ENCODE measurements at regions not wholly inside any gene's neighbourhood (a gene's known extent, or its start where the extent isn't known, plus 50 kb on each side); places are given as distances from the start of the nearest gene placed in this dataset.
A peak's percentile ranks its signal among the peaks of the same experiment; 100 is the strongest.

DNA sequence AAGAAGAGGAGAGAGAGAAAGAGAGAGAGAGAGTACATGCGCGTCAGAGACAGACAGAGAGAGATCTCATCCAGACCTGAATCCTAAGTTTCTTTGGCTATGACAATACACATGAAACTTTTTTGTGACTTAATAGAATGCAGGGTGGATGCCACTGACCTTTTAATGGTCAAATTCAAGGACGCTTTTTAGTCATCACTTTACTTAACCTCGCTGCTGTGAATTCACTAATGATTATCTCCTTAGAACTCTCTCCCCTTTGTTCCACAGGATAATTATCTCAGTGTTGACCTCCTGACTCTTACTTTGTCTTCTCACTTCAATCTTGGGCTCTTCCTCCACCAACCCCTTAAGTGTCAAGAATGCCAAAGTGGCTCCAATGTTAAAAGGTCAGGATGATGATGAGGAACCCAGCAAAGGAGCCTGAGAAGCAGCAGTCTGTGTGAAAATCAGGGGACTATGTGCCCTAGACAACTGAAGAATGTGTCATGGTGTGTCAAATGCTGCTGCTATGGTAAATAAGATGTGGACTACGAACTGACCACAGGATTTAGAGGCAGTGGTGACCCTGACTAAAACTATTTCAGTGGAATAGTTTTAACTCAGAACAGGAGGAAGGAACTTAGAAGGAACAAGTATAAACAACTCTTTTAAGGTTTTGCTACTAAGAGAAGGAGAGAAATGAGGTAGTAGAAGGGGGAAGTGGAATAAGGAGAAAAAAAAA, 382.1 kb downstream of the ZEB2 start:
- Mint-ChIP-seq H3K27me3 (ENCODE audit: low read depth, poor library complexity) (no peaks in the 10 kb centered on the region), H3K4me3 (no peak overlapping the region), H3K27ac (peak overlapping the region; percentile 64), H3K4me1 (peaks cover 10% of the 10 kb centered on the region), H3K9me3 (no peaks in the 10 kb centered on the region), H3K36me3 (ENCODE audit: low read depth) (no peaks in the 10 kb centered on the region)
- DNase-seq, result no peak
- no peak for TF ChIP-seq CTCF (IDR thresholded peaks at IDR 0.05)

- peaks cover 10% of the 10 kb centered on the region for H3K4me1 Mint-ChIP-seq
- no peak overlapping the region for H3K4me3 Mint-ChIP-seq
- TF ChIP-seq CTCF (IDR thresholded peaks at IDR 0.05), result no peak
- no peaks in the 10 kb centered on the region for H3K9me3 Mint-ChIP-seq
- no peak overlapping the region for H3K27ac Mint-ChIP-seq
- H3K36me3 Mint-ChIP-seq (ENCODE audit: low read depth), result no peaks in the 10 kb centered on the region
- DNase-seq, result no peak
- no peaks in the 10 kb centered on the region for H3K27me3 Mint-ChIP-seq (ENCODE audit: low read depth, poor library complexity)
Measured at GRCh38 chr2:144137272-144137671, 382.6 kb downstream of the ZEB2 start.

DNA sequence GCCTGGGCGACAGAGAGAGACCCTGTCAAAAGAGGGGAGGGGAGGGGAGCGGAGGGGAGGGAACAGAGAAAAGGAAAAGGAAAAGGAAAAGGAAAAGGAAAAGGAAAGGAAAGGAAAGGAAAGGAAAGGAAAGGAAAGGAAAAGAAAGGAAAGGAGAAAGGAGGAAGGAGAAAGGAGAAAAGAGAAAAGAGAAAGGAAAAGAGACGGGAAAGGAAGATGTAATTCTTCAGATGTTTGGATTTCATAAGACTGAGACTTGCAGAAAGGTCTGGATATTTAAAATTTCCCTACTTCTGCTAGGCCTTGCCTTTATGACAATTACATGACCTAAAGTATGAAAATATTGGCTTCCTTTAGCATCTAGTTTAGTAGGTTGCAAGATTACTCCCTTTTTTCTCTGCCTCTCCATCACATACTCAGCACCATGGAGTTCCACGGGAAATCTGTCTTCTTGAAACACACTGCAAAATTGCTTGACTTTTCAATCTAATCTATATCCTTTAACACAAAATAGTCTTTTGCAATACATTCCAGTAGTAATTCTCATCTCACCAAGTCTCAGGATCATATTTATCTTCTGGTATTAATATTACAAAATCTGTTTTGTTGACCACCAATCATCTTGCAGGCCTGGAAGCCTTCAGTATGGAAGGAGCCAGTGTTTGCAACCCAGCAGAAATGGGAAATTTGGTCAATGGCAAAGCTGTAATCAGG, 383.5 kb downstream of the ZEB2 start:
- H3K36me3 Mint-ChIP-seq (ENCODE audit: low read depth), result no peaks in the 10 kb centered on the region
- H3K27me3 Mint-ChIP-seq (ENCODE audit: low read depth, poor library complexity), result no peaks in the 10 kb centered on the region
- H3K9me3 Mint-ChIP-seq, result no peaks in the 10 kb centered on the region
- DNase-seq, result no peak
- TF ChIP-seq CTCF (IDR thresholded peaks at IDR 0.05), result no peak
- no peak overlapping the region for H3K27ac Mint-ChIP-seq
- peaks cover 10% of the 10 kb centered on the region for H3K4me1 Mint-ChIP-seq
- no peak overlapping the region for H3K4me3 Mint-ChIP-seq

DNA sequence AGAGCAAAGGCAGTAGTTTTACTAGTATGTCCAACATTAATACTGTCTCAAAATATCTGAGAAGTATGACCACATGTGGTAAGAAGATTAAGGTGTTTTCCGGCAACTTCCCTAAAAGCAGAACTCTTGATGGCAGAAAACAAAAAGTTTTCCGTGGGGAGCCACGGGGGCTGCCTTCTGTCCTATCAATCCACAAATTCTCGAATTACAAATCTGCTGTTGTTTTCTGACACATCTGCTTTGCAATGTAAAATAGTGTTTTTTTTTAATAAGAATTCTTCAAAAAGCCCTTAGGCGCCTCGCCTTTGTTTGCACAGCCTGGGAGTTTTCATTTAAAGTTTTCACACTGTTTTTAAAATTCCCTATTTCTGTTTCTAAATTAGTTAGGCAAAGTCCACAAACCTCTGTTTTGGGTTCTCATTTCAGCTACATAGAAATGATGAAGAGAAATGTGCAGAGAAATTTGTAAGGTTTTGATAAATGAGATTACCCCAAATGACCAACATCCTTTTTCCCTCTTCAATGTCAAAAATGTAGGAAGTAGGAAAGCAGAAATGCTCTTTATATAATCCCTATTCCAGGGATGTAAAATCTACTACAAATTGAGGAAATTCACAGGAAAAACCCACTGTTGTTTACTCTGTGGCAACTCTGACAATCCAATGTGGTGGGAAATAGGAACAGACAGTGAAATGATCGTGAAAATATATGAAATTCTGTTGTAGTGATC, 385.8 kb downstream of the ZEB2 start:
- Mint-ChIP-seq H3K9me3 (no peaks in the 10 kb centered on the region), H3K4me1 (peaks cover 10% of the 10 kb centered on the region), H3K27ac (no peak overlapping the region)

DNA sequence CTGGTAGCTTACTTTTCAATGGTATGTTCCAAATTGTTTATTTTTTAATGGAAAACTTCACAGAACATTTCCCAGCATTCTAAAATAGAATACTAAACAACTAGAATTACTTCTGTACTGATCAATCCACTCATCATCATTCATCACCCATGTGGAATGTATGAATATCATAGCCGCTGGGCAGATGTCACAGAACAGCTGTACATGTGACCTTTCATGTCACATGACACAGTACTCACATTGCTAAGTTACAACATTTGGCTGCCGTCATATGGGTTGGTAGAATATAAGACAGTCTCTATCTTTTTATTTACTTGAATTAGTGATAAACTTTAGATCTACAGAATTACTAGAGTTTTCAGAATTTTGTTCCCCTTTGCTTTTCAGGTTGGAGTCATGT, 387.6 kb downstream of the ZEB2 start:
- DNase-seq, result no peak
- no peak for TF ChIP-seq CTCF (IDR thresholded peaks at IDR 0.05)
- Mint-ChIP-seq H3K27ac (no peak overlapping the region), H3K9me3 (no peaks in the 10 kb centered on the region), H3K4me3 (no peak overlapping the region), H3K36me3 (ENCODE audit: low read depth) (no peaks in the 10 kb centered on the region), H3K27me3 (ENCODE audit: low read depth, poor library complexity) (no peaks in the 10 kb centered on the region), H3K4me1 (peaks cover under 1% of the 10 kb centered on the region)

More for the DNA sequence above, 385.8 kb downstream of the ZEB2 start:
- Mint-ChIP-seq H3K36me3 (ENCODE audit: low read depth) (no peaks in the 10 kb centered on the region), H3K4me3 (no peak overlapping the region), H3K27me3 (ENCODE audit: low read depth, poor library complexity) (no peaks in the 10 kb centered on the region)
- no peak for DNase-seq
- no peak for TF ChIP-seq CTCF (IDR thresholded peaks at IDR 0.05)
